GM21529 (cell line): ENCODE measurements at regions not wholly inside any gene's neighbourhood (a gene's known extent, or its start where the extent isn't known, plus 50 kb on each side); places are given as distances from the start of the nearest gene placed in this dataset.

Source experiments
- ATAC-seq: cut with Tn5 transposase; IDR thresholded peaks from one replicate; pipeline ENCODE4 v1.9.1; 2021; ENCODE audit not compliant: unreplicated experiment

- no peak for ATAC-seq
Observed at GRCh38 chr5:63374085-63374484, 588.2 kb downstream of the HTR1A start.

GRCh38 chr5:63351164-63351563 is 611.1 kb downstream of the HTR1A start:
- no peak for ATAC-seq

GRCh38 chr5:63346451-63346850 is 615.8 kb downstream of the HTR1A start:
- ATAC-seq: no peak

GRCh38 chr5:63341442-63341841 is 620.8 kb downstream of the HTR1A start:
- ATAC-seq: no peak

GRCh38 chr5:63323926-63324325 is 638.3 kb downstream of the HTR1A start:
- ATAC-seq: no peak

GRCh38 chr5:63314551-63314950 is 647.7 kb downstream of the HTR1A start:
- no peak for ATAC-seq

GRCh38 chr5:63310644-63311043 is 651.6 kb downstream of the HTR1A start:
- ATAC-seq: no peak

GRCh38 chr5:63306909-63307308 is 655.3 kb downstream of the HTR1A start:
- no peak for ATAC-seq

GRCh38 chr5:63293317-63293716 is 668.9 kb downstream of the HTR1A start:
- no peak for ATAC-seq

GRCh38 chr5:63286724-63287123 is 675.5 kb downstream of the HTR1A start:
- ATAC-seq: no peak

GRCh38 chr5:63263411-63263810 is 684.8 kb downstream of the LRRC70 start:
- ATAC-seq: no peak

GRCh38 chr5:63262185-63262981 is 683.8 kb downstream of the LRRC70 start:
- no peak for ATAC-seq

GRCh38 chr5:63261695-63262094 is 683.1 kb downstream of the LRRC70 start:
- no peak for ATAC-seq

GRCh38 chr5:63255594-63255993 is 677.0 kb downstream of the LRRC70 start:
- no peak for ATAC-seq

GRCh38 chr5:63250939-63251338 is 672.3 kb downstream of the LRRC70 start:
- no peak for ATAC-seq

GRCh38 chr5:63249960-63250359 is 671.3 kb downstream of the LRRC70 start:
- ATAC-seq: no peak

GRCh38 chr5:63247651-63248050 is 669.0 kb downstream of the LRRC70 start:
- ATAC-seq: no peak

- no peak for ATAC-seq
Observed at GRCh38 chr5:63245271-63245670, 666.7 kb downstream of the LRRC70 start.

- no peak for ATAC-seq
Observed at GRCh38 chr5:63240063-63240755, 661.6 kb downstream of the LRRC70 start.

- ATAC-seq: no peak
Observed at GRCh38 chr5:63233911-63234310, 655.3 kb downstream of the LRRC70 start.

- ATAC-seq: no peak
Observed at GRCh38 chr5:63233361-63233760, 654.7 kb downstream of the LRRC70 start.

- ATAC-seq: no peak
Observed at GRCh38 chr5:63230754-63231153, 652.1 kb downstream of the LRRC70 start.
